HepG2 (cell line): ENCODE measurements at regions not wholly inside any gene's neighbourhood (a gene's known extent, or its start where the extent isn't known, plus 50 kb on each side); places are given as distances from the start of the nearest gene placed in this dataset.

ENCODE experiments used
- ATAC-seq: fragments of 200-7000 bp; cut with Tn5 transposase; 3 replicates; pipeline ENCODE4 v1.9.1; 2020; ENCODE audit warnings: mild to moderate bottlenecking, moderate library complexity
- BruUV-seq: library from RNA; stranded (reverse); fragments of 400-500 nt; replicated peaks from 2 replicates; lab custom pipeline; 2021; lab: Mats Ljungman, UMichigan
- CTCF ChIA-PET: fragments of 300-600 bp; formaldehyde crosslinking; extraction: SDS; loops from one replicate; lab custom pipeline; 2021; ENCODE audit warnings: low total read pairs, inconsistent platforms, low intra/inter-chr PET ratio; lab: Yijun Ruan, JAX
- POLR2A ChIA-PET: fragments of 350-600 bp; sonication (Branson Sonifier 250); formaldehyde crosslinking; loops from one replicate; lab custom pipeline; 2020; ENCODE audit warnings: antibody characterized with exemption, inconsistent platforms; lab: Yijun Ruan, JAX
- DNase-seq: peaks from one replicate; pipeline ENCODE4 v3.0.0-alpha.2; 2015; ENCODE audit warnings: low spot score
- FAIRE-seq: peaks from 3 replicates; lab custom pipeline; 2011; peaks lifted over from hg19 to GRCh38; lab: Jason Lieb, UNC
- H2AFZ ChIP-seq: one replicate; pipeline ENCODE4 v1.6.1; 2011; ENCODE audit warnings: low read length, inconsistent platforms
- H3K27ac ChIP-seq: fragments of 300-600 bp; 3 replicates; pipeline ENCODE4 v1.8.0; 2011; ENCODE audit warnings: mixed run types, mild to moderate bottlenecking, mixed read lengths, low read length, inconsistent platforms; ENCODE audit not compliant: insufficient read depth; ENCODE audit errors: extremely low read length
- H3K27me3 ChIP-seq, 2 experiments: fragments of 200-600 bp in 1 of 2; 2 replicates in 1 of 2; 3 replicates in 1 of 2; pipeline versions ENCODE4 v1.6.0 to v1.8.0; 2011; ENCODE audit warnings: low read length in 2 of 2, mild to moderate bottlenecking in 2 of 2, moderate library complexity in 2 of 2, inconsistent platforms in 1 of 2; ENCODE audit not compliant: insufficient read depth in 2 of 2, control insufficient read depth in 1 of 2
- H3K36me3 ChIP-seq, 2 experiments: fragments of 200-600 bp in 1 of 2; replicated peaks in 1 of 2; 2 replicates in 1 of 2; 3 replicates in 1 of 2; pipeline versions ENCODE4 v1.5.1 to v1.8.0; 2011; ENCODE audit warnings: low read length in 2 of 2, inconsistent platforms in 1 of 2; ENCODE audit not compliant: insufficient read depth in 2 of 2, control insufficient read depth in 1 of 2
- H3K4me1 ChIP-seq: 2 replicates; pipeline ENCODE4 v1.5.1; 2012; ENCODE audit warnings: low read length, inconsistent platforms; ENCODE audit not compliant: insufficient read depth
- H3K4me2 ChIP-seq: 2 replicates; pipeline ENCODE4 v1.6.0; 2011; ENCODE audit warnings: low read depth, low read length, inconsistent platforms
- H3K4me3 ChIP-seq, 3 experiments: fragments of 200-600 bp in 1 of 3; sonication (generic), shearing (Covaris generic) in 1 of 3; replicated peaks in 1 of 3; 2 replicates each; pipeline ENCODE4 v1.5.1; 2011 to 2016; ENCODE audit warnings: low read length in 3 of 3, inconsistent platforms in 2 of 3, low read depth in 2 of 3, mild to moderate bottlenecking in 2 of 3, control low read depth in 1 of 3, mixed read lengths in 1 of 3; ENCODE audit not compliant: insufficient read depth in 1 of 3
- H3K79me2 ChIP-seq: one replicate; pipeline ENCODE4 v1.6.1; 2011; ENCODE audit warnings: low read length, inconsistent platforms; ENCODE audit not compliant: insufficient read depth
- H3K9ac ChIP-seq: 2 replicates; pipeline ENCODE4 v1.6.0; 2011; ENCODE audit warnings: mild to moderate bottlenecking, low read depth, low read length, inconsistent platforms; ENCODE audit not compliant: insufficient read depth
- H3K9me3 ChIP-seq: 2 replicates; pipeline ENCODE4 v1.5.1; 2012; ENCODE audit warnings: mild to moderate bottlenecking, low read length
- H4K20me1 ChIP-seq: 2 replicates; pipeline ENCODE4 v1.6.0; 2011; ENCODE audit warnings: inconsistent platforms, mild to moderate bottlenecking, low read length, moderate library complexity; ENCODE audit not compliant: insufficient read depth
- DPF2 ChIP-seq: sonication (generic); formaldehyde crosslinking; IDR thresholded peaks from 2 replicates; pipeline ENCODE4 v1.4.0; 2020; ENCODE audit warnings: mild to moderate bottlenecking, low read depth, missing genetic modification reagents, borderline replicate concordance
- HIVEP1 ChIP-seq: sonication (generic); formaldehyde crosslinking; IDR thresholded peaks from 2 replicates; pipeline ENCODE4 v1.4.0; 2020; ENCODE audit warnings: mild to moderate bottlenecking, missing genetic modification reagents
- NCOA1 ChIP-seq: sonication (generic); formaldehyde crosslinking; IDR thresholded peaks from 2 replicates; pipeline ENCODE4 v1.9.0; 2021; ENCODE audit warnings: missing genetic modification reagents
- NR2F1 ChIP-seq, 2 experiments: fragments of 450-650 bp in 1 of 2; formaldehyde crosslinking in 1 of 2; IDR thresholded peaks; 2 replicates each; pipeline versions ENCODE4 v1.5.0 to v1.6.1; 2016 to 2020; ENCODE audit warnings: mild to moderate bottlenecking in 1 of 2, missing compliant biosample characterization in 1 of 2, missing genetic modification reagents in 1 of 2, moderate library complexity in 1 of 2
- NR3C1 ChIP-seq: sonication (generic); formaldehyde crosslinking; IDR thresholded peaks from 2 replicates; pipeline ENCODE4 v1.4.0; 2020; ENCODE audit warnings: missing genetic modification reagents
- REXO4 ChIP-seq: sonication (generic); formaldehyde crosslinking; IDR thresholded peaks from 2 replicates; pipeline ENCODE4 v1.8.0; 2022; ENCODE audit warnings: missing genetic modification reagents, mild to moderate bottlenecking, borderline replicate concordance
- SOX5 ChIP-seq: IDR thresholded peaks from 2 replicates; pipeline ENCODE4 v1.6.1; 2016; ENCODE audit warnings: borderline replicate concordance
- TFDP1 ChIP-seq: IDR thresholded peaks from 2 replicates; pipeline ENCODE4 v1.6.1; 2016; ENCODE audit warnings: missing compliant biosample characterization, missing genetic modification reagents, borderline replicate concordance
- ZNF253 ChIP-seq: sonication (generic); formaldehyde crosslinking; IDR thresholded peaks from 2 replicates; pipeline ENCODE4 v1.8.0; 2022; ENCODE audit warnings: mild to moderate bottlenecking, missing genetic modification reagents, borderline replicate concordance
- ZSCAN29 ChIP-seq: sonication (generic); formaldehyde crosslinking; conservative IDR thresholded peaks from 2 replicates; pipeline ENCODE4 v1.4.0; 2020; ENCODE audit warnings: mild to moderate bottlenecking, missing genetic modification reagents
- in situ Hi-C: cut with HindIII; loops from 2 replicates; pipeline ENCODE4 v1.10.0; 2017; ENCODE audit warnings: low pct_unique_long_range_greater_than_20kb; ENCODE audit not compliant: extremely low pct_ligation_motif_present
- intact Hi-C: fragments of 100-400 bp; cut with micrococcal nuclease; formaldehyde crosslinking; loops from one replicate; pipeline ENCODE4 v1.10.0; 2022; ENCODE audit not compliant: unreplicated experiment
- TF ChIP-seq, protein P1 (sequence below): sonication (generic); formaldehyde crosslinking; conservative IDR thresholded peaks from 2 replicates; pipeline ENCODE4 v1.4.0; 2020; ENCODE audit warnings: missing genetic modification reagents
- TF ChIP-seq, protein P2 (sequence below): sonication (generic); formaldehyde crosslinking; conservative IDR thresholded peaks from 2 replicates; pipeline ENCODE4 v1.4.0; 2020; ENCODE audit warnings: missing genetic modification reagents
- TF ChIP-seq, protein P3 (sequence below): IDR thresholded peaks from 2 replicates; pipeline ENCODE4 v1.4.0; 2020; ENCODE audit warnings: mild to moderate bottlenecking, missing genetic modification reagents
- TF ChIP-seq, protein P4 (sequence below): sonication (generic); formaldehyde crosslinking; IDR thresholded peaks from 2 replicates; pipeline ENCODE4 v1.4.0; 2020; ENCODE audit warnings: mild to moderate bottlenecking, missing genetic modification reagents
- TF ChIP-seq, protein P5 (sequence below): sonication (generic); formaldehyde crosslinking; IDR thresholded peaks from 2 replicates; pipeline ENCODE4 v1.5.0; 2020; ENCODE audit warnings: mild to moderate bottlenecking, missing genetic modification reagents, moderate library complexity

- intact Hi-C loops (no loop called here), in situ Hi-C loops (no loop called here)
- no peak for FAIRE-seq
- Histone ChIP-seq H3K27ac (no peak overlapping the region), H2AFZ (no peak overlapping the region), H3K27me3 (no peaks in the 10 kb centered on the region; a peak in 1 of 5 replicates), H3K4me2 (no peak overlapping the region), H3K9ac (no peak overlapping the region), H3K9me3 (no peaks in the 10 kb centered on the region), H3K4me1 (no peaks in the 10 kb centered on the region), H3K79me2 (no peaks in the 10 kb centered on the region), H3K36me3 (no peaks in the 10 kb centered on the region), H3K4me3 (no peak overlapping the region), H4K20me1 (no peaks in the 10 kb centered on the region)
- BruUV-seq, result no TSS peak
- ChIA-PET CTCF (no interaction called here), POLR2A (no interaction called here)
- no peak for ATAC-seq
- no peak for DNase-seq
- no peak for TF ChIP-seq NR2F1 (CRISPR knock-in tag; IDR thresholded peaks at IDR 0.05)
- no peak for TF ChIP-seq NR3C1 (CRISPR knock-in tag)
- TF ChIP-seq, protein P1, sequence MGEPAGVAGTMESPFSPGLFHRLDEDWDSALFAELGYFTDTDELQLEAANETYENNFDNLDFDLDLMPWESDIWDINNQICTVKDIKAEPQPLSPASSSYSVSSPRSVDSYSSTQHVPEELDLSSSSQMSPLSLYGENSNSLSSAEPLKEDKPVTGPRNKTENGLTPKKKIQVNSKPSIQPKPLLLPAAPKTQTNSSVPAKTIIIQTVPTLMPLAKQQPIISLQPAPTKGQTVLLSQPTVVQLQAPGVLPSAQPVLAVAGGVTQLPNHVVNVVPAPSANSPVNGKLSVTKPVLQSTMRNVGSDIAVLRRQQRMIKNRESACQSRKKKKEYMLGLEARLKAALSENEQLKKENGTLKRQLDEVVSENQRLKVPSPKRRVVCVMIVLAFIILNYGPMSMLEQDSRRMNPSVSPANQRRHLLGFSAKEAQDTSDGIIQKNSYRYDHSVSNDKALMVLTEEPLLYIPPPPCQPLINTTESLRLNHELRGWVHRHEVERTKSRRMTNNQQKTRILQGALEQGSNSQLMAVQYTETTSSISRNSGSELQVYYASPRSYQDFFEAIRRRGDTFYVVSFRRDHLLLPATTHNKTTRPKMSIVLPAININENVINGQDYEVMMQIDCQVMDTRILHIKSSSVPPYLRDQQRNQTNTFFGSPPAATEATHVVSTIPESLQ, result no peak
- TF ChIP-seq REXO4 (CRISPR knock-in tag), result no peak
- TF ChIP-seq NCOA1 (CRISPR knock-in tag), result no peak
- TF ChIP-seq ZNF253 (CRISPR knock-in tag), result no peak
- TF ChIP-seq, protein P2, sequence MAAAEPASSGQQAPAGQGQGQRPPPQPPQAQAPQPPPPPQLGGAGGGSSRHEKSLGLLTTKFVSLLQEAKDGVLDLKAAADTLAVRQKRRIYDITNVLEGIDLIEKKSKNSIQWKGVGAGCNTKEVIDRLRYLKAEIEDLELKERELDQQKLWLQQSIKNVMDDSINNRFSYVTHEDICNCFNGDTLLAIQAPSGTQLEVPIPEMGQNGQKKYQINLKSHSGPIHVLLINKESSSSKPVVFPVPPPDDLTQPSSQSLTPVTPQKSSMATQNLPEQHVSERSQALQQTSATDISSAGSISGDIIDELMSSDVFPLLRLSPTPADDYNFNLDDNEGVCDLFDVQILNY (CRISPR knock-in tag), result no peak
- TF ChIP-seq, protein P3, sequence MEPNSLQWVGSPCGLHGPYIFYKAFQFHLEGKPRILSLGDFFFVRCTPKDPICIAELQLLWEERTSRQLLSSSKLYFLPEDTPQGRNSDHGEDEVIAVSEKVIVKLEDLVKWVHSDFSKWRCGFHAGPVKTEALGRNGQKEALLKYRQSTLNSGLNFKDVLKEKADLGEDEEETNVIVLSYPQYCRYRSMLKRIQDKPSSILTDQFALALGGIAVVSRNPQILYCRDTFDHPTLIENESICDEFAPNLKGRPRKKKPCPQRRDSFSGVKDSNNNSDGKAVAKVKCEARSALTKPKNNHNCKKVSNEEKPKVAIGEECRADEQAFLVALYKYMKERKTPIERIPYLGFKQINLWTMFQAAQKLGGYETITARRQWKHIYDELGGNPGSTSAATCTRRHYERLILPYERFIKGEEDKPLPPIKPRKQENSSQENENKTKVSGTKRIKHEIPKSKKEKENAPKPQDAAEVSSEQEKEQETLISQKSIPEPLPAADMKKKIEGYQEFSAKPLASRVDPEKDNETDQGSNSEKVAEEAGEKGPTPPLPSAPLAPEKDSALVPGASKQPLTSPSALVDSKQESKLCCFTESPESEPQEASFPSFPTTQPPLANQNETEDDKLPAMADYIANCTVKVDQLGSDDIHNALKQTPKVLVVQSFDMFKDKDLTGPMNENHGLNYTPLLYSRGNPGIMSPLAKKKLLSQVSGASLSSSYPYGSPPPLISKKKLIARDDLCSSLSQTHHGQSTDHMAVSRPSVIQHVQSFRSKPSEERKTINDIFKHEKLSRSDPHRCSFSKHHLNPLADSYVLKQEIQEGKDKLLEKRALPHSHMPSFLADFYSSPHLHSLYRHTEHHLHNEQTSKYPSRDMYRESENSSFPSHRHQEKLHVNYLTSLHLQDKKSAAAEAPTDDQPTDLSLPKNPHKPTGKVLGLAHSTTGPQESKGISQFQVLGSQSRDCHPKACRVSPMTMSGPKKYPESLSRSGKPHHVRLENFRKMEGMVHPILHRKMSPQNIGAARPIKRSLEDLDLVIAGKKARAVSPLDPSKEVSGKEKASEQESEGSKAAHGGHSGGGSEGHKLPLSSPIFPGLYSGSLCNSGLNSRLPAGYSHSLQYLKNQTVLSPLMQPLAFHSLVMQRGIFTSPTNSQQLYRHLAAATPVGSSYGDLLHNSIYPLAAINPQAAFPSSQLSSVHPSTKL, result no peak
- no peak for TF ChIP-seq ZSCAN29
- TF ChIP-seq DPF2 (CRISPR knock-in tag), result no peak
- TF ChIP-seq, protein P4, sequence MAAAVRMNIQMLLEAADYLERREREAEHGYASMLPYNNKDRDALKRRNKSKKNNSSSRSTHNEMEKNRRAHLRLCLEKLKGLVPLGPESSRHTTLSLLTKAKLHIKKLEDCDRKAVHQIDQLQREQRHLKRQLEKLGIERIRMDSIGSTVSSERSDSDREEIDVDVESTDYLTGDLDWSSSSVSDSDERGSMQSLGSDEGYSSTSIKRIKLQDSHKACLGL (CRISPR knock-in tag), result no peak
- no peak for TF ChIP-seq HIVEP1 (CRISPR knock-in tag)
- TF ChIP-seq, protein P5, sequence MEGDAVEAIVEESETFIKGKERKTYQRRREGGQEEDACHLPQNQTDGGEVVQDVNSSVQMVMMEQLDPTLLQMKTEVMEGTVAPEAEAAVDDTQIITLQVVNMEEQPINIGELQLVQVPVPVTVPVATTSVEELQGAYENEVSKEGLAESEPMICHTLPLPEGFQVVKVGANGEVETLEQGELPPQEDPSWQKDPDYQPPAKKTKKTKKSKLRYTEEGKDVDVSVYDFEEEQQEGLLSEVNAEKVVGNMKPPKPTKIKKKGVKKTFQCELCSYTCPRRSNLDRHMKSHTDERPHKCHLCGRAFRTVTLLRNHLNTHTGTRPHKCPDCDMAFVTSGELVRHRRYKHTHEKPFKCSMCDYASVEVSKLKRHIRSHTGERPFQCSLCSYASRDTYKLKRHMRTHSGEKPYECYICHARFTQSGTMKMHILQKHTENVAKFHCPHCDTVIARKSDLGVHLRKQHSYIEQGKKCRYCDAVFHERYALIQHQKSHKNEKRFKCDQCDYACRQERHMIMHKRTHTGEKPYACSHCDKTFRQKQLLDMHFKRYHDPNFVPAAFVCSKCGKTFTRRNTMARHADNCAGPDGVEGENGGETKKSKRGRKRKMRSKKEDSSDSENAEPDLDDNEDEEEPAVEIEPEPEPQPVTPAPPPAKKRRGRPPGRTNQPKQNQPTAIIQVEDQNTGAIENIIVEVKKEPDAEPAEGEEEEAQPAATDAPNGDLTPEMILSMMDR, result no peak
- TF ChIP-seq TFDP1 (CRISPR knock-in tag), result no peak
- no peak for TF ChIP-seq SOX5
Observed at GRCh38 chr10:125396676-125397075, 236.3 kb upstream of the CTBP2 start.
